ENCODE measurements at regions not wholly inside any gene's neighbourhood (a gene's known extent, or its start where the extent isn't known, plus 50 kb on each side); places are given as distances from the start of the nearest gene placed in this dataset.

GRCh38 chrX:40523852-40524251, 56.9 kb upstream of the ATP6AP2 start:
- Histone ChIP-seq H3K27ac (no peak overlapping the region), H3K9me3 (no peaks in the 10 kb centered on the region), H3K4me3 (no peak overlapping the region), H3K4me1 (replicated peaks) (no peaks in the 10 kb centered on the region), H3K27me3 (replicated peaks; ENCODE audit: insufficient read depth) (no peaks in the 10 kb centered on the region), H3K36me3 (no peaks in the 10 kb centered on the region)
- TF ChIP-seq POLR2AphosphoS5 (IDR thresholded peaks at IDR 0.05) (no peak), POLR2A (IDR thresholded peaks at IDR 0.05) (no peak)
- TF ChIP-seq, protein P1, sequence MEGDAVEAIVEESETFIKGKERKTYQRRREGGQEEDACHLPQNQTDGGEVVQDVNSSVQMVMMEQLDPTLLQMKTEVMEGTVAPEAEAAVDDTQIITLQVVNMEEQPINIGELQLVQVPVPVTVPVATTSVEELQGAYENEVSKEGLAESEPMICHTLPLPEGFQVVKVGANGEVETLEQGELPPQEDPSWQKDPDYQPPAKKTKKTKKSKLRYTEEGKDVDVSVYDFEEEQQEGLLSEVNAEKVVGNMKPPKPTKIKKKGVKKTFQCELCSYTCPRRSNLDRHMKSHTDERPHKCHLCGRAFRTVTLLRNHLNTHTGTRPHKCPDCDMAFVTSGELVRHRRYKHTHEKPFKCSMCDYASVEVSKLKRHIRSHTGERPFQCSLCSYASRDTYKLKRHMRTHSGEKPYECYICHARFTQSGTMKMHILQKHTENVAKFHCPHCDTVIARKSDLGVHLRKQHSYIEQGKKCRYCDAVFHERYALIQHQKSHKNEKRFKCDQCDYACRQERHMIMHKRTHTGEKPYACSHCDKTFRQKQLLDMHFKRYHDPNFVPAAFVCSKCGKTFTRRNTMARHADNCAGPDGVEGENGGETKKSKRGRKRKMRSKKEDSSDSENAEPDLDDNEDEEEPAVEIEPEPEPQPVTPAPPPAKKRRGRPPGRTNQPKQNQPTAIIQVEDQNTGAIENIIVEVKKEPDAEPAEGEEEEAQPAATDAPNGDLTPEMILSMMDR (IDR thresholded peaks at IDR 0.05): no peak
- WGBS: 95% methylated on average over 3 of the region's 3 CpGs
- intact Hi-C loops (cut with DNase I): no loop called here
- no peak for DNase-seq (ENCODE audit: low spot score)

GRCh38 chrX:40521868-40522450, 58.8 kb upstream of the ATP6AP2 start:
- Histone ChIP-seq H3K9me3 (no peaks in the 10 kb centered on the region), H3K27me3 (replicated peaks; ENCODE audit: insufficient read depth) (no peaks in the 10 kb centered on the region), H3K4me3 (no peak overlapping the region), H3K4me1 (replicated peaks) (no peaks in the 10 kb centered on the region), H3K27ac (no peak overlapping the region), H3K36me3 (no peaks in the 10 kb centered on the region)
- TF ChIP-seq POLR2A (IDR thresholded peaks at IDR 0.05): no peak
- no peak for TF ChIP-seq POLR2AphosphoS5 (IDR thresholded peaks at IDR 0.05)
- TF ChIP-seq, protein P1 (IDR thresholded peaks at IDR 0.05): no peak
- intact Hi-C loops (cut with DNase I): no loop called here
- no peak for DNase-seq (ENCODE audit: low spot score)
- 88% methylated on average over 11 of the region's 11 CpGs for WGBS

GRCh38 chrX:40514376-40514775, 66.4 kb upstream of the ATP6AP2 start:
- intact Hi-C loops (cut with DNase I): no loop called here
- Histone ChIP-seq H3K4me3 (no peak overlapping the region), H3K9me3 (no peaks in the 10 kb centered on the region), H3K4me1 (replicated peaks) (no peaks in the 10 kb centered on the region), H3K36me3 (no peaks in the 10 kb centered on the region), H3K27ac (no peak overlapping the region), H3K27me3 (replicated peaks; ENCODE audit: insufficient read depth) (no peaks in the 10 kb centered on the region)
- peak; percentile 57 for DNase-seq (ENCODE audit: low spot score)
- 54% methylated on average over 8 of the region's 8 CpGs for WGBS
- TF ChIP-seq POLR2AphosphoS5 (IDR thresholded peaks at IDR 0.05): peak; percentile 61
- TF ChIP-seq, protein P1 (IDR thresholded peaks at IDR 0.05): no peak

DNA sequence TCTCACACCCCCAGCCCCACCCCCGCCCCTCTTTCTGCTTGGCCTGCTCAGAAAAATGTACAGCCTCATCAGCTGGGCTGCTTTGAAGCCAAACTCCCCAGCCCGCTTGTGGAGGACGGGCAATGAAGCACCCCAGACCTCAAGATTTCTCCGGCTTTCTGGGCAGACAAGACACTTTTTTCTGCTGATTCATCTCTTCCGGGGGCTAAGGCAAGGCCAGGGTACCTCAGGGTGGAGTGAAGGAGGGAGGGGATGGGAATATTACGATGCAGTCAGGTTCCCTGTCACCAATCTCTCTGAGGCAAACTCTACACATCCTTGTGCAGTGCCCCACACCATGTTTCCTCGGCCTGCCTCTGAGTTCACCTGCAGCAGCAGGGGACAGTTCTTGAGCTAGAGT, 66.9 kb upstream of the ATP6AP2 start:
- Histone ChIP-seq H3K9me3 (no peaks in the 10 kb centered on the region), H3K4me3 (no peak overlapping the region), H3K27me3 (replicated peaks; ENCODE audit: insufficient read depth) (no peaks in the 10 kb centered on the region), H3K36me3 (no peaks in the 10 kb centered on the region), H3K27ac (no peak overlapping the region), H3K4me1 (replicated peaks) (no peaks in the 10 kb centered on the region)
- 86% methylated on average over 7 of the region's 7 CpGs for WGBS
- intact Hi-C loops (cut with DNase I): no loop called here
- DNase-seq (ENCODE audit: low spot score): no peak
- TF ChIP-seq POLR2A (IDR thresholded peaks at IDR 0.05): no peak
- no peak for TF ChIP-seq POLR2AphosphoS5 (IDR thresholded peaks at IDR 0.05)
- TF ChIP-seq, protein P1 (IDR thresholded peaks at IDR 0.05): no peak

GRCh38 chrX:40513012-40513411, 67.8 kb upstream of the ATP6AP2 start:
- no peak overlapping the region for H3K27ac ChIP-seq
- intact Hi-C loops (cut with DNase I): no loop called here
- DNase-seq (ENCODE audit: low spot score): no peak
- no peaks in the 10 kb centered on the region for H3K36me3 ChIP-seq
- H3K27me3 ChIP-seq (replicated peaks; ENCODE audit: insufficient read depth): no peaks in the 10 kb centered on the region
- TF ChIP-seq POLR2A (IDR thresholded peaks at IDR 0.05) (no peak), POLR2AphosphoS5 (IDR thresholded peaks at IDR 0.05) (no peak)
- TF ChIP-seq, protein P1 (IDR thresholded peaks at IDR 0.05): no peak
- WGBS: 93% methylated on average over 3 of the region's 5 CpGs
- no peaks in the 10 kb centered on the region for H3K4me1 ChIP-seq (replicated peaks)
- H3K9me3 ChIP-seq: no peaks in the 10 kb centered on the region
- no peak overlapping the region for H3K4me3 ChIP-seq
